Activated CD4-positive, alpha-beta memory T cell treated with anti-CD3 and anti-CD28 coated beads, Interleukin-2, amount 10 ng/mL, durations not matched to agents 7 days and 5 days (primary cell): ENCODE measurements at regions not wholly inside any gene's neighbourhood (a gene's known extent, or its start where the extent isn't known, plus 50 kb on each side); places are given as distances from the start of the nearest gene placed in this dataset.

Experiments
- CTCF ChIA-PET: fragments of 350-600 bp; sonication (Branson Sonifier 250); formaldehyde crosslinking; loops from one replicate; lab custom pipeline; 2021; ENCODE audit warnings: antibody characterized with exemption, inconsistent platforms; lab: Charles Lee
- POLR2A ChIA-PET: fragments of 350-600 bp; sonication (Branson Sonifier 250); formaldehyde crosslinking; loops from one replicate; lab custom pipeline; 2021; ENCODE audit warnings: antibody characterized with exemption; lab: Charles Lee
- DNase-seq: peaks from one replicate; pipeline ENCODE4 v3.0.0-alpha.2; 2020
- H3K27ac Mint-ChIP-seq: one replicate; pipeline ENCODE4 v1.8.0; 2021; ENCODE audit warnings: mild to moderate bottlenecking, mixed read lengths
- H3K27me3 Mint-ChIP-seq: one replicate; pipeline ENCODE4 v1.8.0; 2021; ENCODE audit warnings: mixed read lengths
- H3K36me3 Mint-ChIP-seq: one replicate; pipeline ENCODE4 v1.8.0; 2021; ENCODE audit warnings: low read depth, mixed read lengths
- H3K4me1 Mint-ChIP-seq: one replicate; pipeline ENCODE4 v1.8.0; 2021; ENCODE audit warnings: mixed read lengths
- H3K4me3 Mint-ChIP-seq: one replicate; pipeline ENCODE4 v1.8.0; 2021; ENCODE audit warnings: mild to moderate bottlenecking, mixed read lengths
- H3K9me3 Mint-ChIP-seq: one replicate; pipeline ENCODE4 v1.8.0; 2021; ENCODE audit warnings: mixed read lengths

DNA sequence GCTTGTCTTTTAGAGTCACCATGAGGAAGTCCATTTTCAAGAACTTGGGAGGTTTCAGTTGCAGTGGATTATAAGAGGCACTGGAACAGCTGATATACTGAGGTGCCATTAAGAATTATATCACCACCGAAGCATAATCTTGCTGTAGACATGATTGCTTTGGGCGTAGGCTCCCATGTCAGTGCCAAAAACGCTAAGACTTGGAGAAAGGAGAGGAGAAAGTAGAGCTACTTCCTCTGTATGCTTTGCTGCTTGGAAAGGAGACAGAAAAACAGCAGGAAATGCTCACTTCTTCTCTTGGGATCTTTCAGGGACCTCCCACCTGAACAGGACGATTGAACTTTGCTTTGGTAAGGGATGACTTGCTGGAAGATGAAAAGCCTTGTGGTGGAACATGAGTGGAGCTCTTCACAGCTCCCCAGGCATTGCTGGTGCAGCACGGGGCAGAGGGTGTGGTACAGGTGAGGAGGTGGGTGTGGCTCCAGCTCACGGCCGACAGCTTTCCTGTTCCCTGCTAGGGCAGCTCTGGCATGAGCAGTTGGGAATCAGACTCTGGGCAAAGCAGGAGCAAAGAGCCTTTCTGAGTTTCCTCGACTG, 190.4 kb upstream of the JAG1 start:
- DNase-seq: no peak
- Mint-ChIP-seq H3K4me3 (no peak overlapping the region), H3K36me3 (no peaks in the 10 kb centered on the region), H3K9me3 (no peaks in the 10 kb centered on the region), H3K4me1 (no peaks in the 10 kb centered on the region), H3K27me3 (no peaks in the 10 kb centered on the region), H3K27ac (no peak overlapping the region)
- CTCF ChIA-PET: no interaction called here
- POLR2A ChIA-PET: no interaction called here

GRCh38 chr20:10868299-10868698, 194.5 kb upstream of the JAG1 start:
- CTCF ChIA-PET: no interaction called here
- DNase-seq: no peak
- Mint-ChIP-seq H3K4me1 (no peaks in the 10 kb centered on the region), H3K9me3 (no peaks in the 10 kb centered on the region), H3K27me3 (no peaks in the 10 kb centered on the region), H3K36me3 (no peaks in the 10 kb centered on the region), H3K27ac (no peak overlapping the region), H3K4me3 (no peak overlapping the region)
- POLR2A ChIA-PET: no interaction called here

- H3K4me3 Mint-ChIP-seq: no peak overlapping the region
- POLR2A ChIA-PET: no interaction called here
- no peaks in the 10 kb centered on the region for H3K27me3 Mint-ChIP-seq
- CTCF ChIA-PET: no interaction called here
- no peak overlapping the region for H3K27ac Mint-ChIP-seq
- no peak for DNase-seq
- H3K4me1 Mint-ChIP-seq: no peaks in the 10 kb centered on the region
- no peaks in the 10 kb centered on the region for H3K9me3 Mint-ChIP-seq
- H3K36me3 Mint-ChIP-seq: no peaks in the 10 kb centered on the region
These were observed 199.2 kb upstream of the JAG1 start for GRCh38 chr20:10873026-10873425.

DNA sequence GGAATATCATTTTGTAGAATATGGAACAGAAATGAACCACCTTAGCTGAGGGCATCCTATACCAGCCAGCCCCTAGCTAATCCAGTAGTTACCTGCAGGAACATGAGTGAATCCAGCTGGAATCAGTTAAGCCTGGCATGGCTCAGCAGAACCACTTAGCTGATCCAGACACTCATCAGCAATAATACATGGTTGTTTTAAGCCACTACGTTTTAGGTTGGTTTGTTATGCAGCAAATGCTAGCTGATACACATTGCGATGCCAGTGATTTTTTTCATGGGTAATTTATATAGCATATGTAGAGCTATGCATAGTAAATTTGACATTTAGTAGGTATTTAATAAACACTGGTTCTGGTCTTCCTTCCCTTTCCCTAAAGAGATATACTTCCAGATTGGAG, 201.9 kb upstream of the JAG1 start:
- Mint-ChIP-seq H3K27me3 (no peaks in the 10 kb centered on the region), H3K4me1 (no peaks in the 10 kb centered on the region), H3K4me3 (no peak overlapping the region), H3K9me3 (no peaks in the 10 kb centered on the region), H3K36me3 (no peaks in the 10 kb centered on the region), H3K27ac (no peak overlapping the region)
- CTCF ChIA-PET: no interaction called here
- POLR2A ChIA-PET: no interaction called here
- no peak for DNase-seq

DNA sequence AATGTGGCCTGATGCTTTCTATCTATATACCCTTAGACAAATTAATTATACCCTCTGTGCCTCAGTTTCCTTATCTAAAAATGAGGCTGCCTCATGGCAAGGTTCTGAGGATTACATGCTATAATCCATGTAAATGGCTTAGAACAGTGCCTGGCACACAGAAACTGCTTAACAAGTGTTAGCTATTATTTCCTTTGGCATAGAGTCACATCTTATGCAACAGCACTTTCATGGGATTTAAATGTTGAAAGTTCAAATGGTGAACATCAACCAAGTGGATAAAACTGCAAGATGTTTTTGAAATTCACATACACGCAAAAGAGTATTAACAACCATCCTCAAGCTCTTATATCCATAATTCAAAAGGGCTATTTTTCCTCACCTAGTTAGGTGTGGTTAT, 202.8 kb upstream of the JAG1 start:
- CTCF ChIA-PET: no interaction called here
- H3K27me3 Mint-ChIP-seq: no peaks in the 10 kb centered on the region
- no peak for DNase-seq
- POLR2A ChIA-PET: no interaction called here
- no peak overlapping the region for H3K27ac Mint-ChIP-seq
- H3K36me3 Mint-ChIP-seq: no peaks in the 10 kb centered on the region
- no peaks in the 10 kb centered on the region for H3K9me3 Mint-ChIP-seq
- no peaks in the 10 kb centered on the region for H3K4me1 Mint-ChIP-seq
- H3K4me3 Mint-ChIP-seq: no peak overlapping the region

- Mint-ChIP-seq H3K9me3 (no peaks in the 10 kb centered on the region), H3K27me3 (no peaks in the 10 kb centered on the region)
- no peak for DNase-seq
These were observed 203.5 kb upstream of the JAG1 start for GRCh38 chr20:10877342-10877741.

GRCh38 chr20:10883166-10883565, 209.4 kb upstream of the JAG1 start:
- H3K9me3 Mint-ChIP-seq: no peaks in the 10 kb centered on the region
- H3K27me3 Mint-ChIP-seq: no peaks in the 10 kb centered on the region
- POLR2A ChIA-PET: no interaction called here
- no peaks in the 10 kb centered on the region for H3K36me3 Mint-ChIP-seq
- DNase-seq: no peak
- CTCF ChIA-PET: no interaction called here
- no peak overlapping the region for H3K27ac Mint-ChIP-seq
- no peak overlapping the region for H3K4me3 Mint-ChIP-seq
- H3K4me1 Mint-ChIP-seq: no peaks in the 10 kb centered on the region

More at GRCh38 chr20:10877342-10877741, 203.5 kb upstream of the JAG1 start:
- H3K36me3 Mint-ChIP-seq: no peaks in the 10 kb centered on the region
- H3K4me1 Mint-ChIP-seq: no peaks in the 10 kb centered on the region
- no peak overlapping the region for H3K4me3 Mint-ChIP-seq
- ChIA-PET POLR2A (no interaction called here), CTCF (no interaction called here)
- H3K27ac Mint-ChIP-seq: no peak overlapping the region

DNA sequence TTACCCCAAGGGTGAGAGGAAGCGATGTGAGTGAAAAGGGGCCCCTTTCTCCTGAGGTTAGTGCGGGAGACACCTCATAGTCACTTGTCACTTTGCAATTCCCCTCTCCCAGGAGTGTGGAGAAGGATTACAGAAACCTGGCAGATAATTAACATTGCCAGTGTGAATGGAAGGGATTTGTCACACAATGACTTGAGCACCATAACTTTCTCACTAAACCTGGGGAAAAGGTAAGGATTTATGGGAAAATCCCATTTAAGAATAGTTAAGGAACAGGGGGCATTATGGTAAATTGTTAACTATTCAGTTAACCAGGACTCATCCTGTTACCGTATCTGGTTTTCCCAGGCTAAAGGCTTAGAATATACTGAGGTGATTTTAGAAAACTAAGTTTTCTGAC, 219.5 kb upstream of the JAG1 start:
- Mint-ChIP-seq H3K4me3 (no peak overlapping the region), H3K9me3 (no peaks in the 10 kb centered on the region), H3K27me3 (no peaks in the 10 kb centered on the region), H3K27ac (no peak overlapping the region), H3K36me3 (no peaks in the 10 kb centered on the region), H3K4me1 (no peaks in the 10 kb centered on the region)
- ChIA-PET CTCF (no interaction called here), POLR2A (no interaction called here)
- no peak for DNase-seq

DNA sequence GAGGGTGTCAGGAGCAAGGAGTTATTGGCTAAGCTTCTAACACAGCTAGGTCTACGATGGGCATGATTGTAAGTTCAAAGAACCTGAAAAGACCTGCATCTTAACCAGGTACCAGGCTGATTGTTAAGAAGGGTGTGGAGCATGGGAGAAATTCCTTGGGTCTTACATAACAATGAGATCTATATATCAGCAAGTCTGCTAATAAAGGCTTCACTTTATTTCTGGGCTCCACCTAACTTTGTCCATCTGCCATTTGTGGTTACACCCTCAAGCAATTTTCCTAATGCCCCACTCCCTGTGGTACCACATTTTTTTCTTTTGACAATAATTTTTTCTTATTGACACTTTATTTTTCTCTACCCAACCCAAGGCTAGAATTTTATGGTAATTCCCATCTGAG, 223.5 kb upstream of the JAG1 start:
- Mint-ChIP-seq H3K27me3 (no peaks in the 10 kb centered on the region), H3K4me1 (no peaks in the 10 kb centered on the region), H3K27ac (no peak overlapping the region), H3K9me3 (no peaks in the 10 kb centered on the region), H3K36me3 (no peaks in the 10 kb centered on the region), H3K4me3 (no peak overlapping the region)
- POLR2A ChIA-PET: no interaction called here
- DNase-seq: no peak
- CTCF ChIA-PET: no interaction called here

GRCh38 chr20:10898552-10898951, 224.8 kb upstream of the JAG1 start:
- H3K4me3 Mint-ChIP-seq: no peak overlapping the region
- no peaks in the 10 kb centered on the region for H3K36me3 Mint-ChIP-seq
- H3K27ac Mint-ChIP-seq: no peak overlapping the region
- H3K27me3 Mint-ChIP-seq: no peaks in the 10 kb centered on the region
- ChIA-PET POLR2A (no interaction called here), CTCF (no interaction called here)
- DNase-seq: no peak
- no peaks in the 10 kb centered on the region for H3K4me1 Mint-ChIP-seq
- H3K9me3 Mint-ChIP-seq: no peaks in the 10 kb centered on the region

GRCh38 chr20:10902174-10902573, 228.4 kb upstream of the JAG1 start:
- Mint-ChIP-seq H3K27ac (no peak overlapping the region), H3K4me3 (no peak overlapping the region), H3K36me3 (no peaks in the 10 kb centered on the region), H3K9me3 (no peaks in the 10 kb centered on the region), H3K27me3 (no peaks in the 10 kb centered on the region), H3K4me1 (no peaks in the 10 kb centered on the region)
- ChIA-PET CTCF (no interaction called here), POLR2A (no interaction called here)
- DNase-seq: no peak

- Mint-ChIP-seq H3K36me3 (no peaks in the 10 kb centered on the region), H3K4me3 (no peak overlapping the region), H3K27me3 (no peaks in the 10 kb centered on the region), H3K27ac (no peak overlapping the region), H3K4me1 (no peaks in the 10 kb centered on the region), H3K9me3 (no peaks in the 10 kb centered on the region)
- ChIA-PET POLR2A (no interaction called here), CTCF (no interaction called here)
- no peak for DNase-seq
These were observed 228.9 kb upstream of the JAG1 start for GRCh38 chr20:10902576-10903282.

DNA sequence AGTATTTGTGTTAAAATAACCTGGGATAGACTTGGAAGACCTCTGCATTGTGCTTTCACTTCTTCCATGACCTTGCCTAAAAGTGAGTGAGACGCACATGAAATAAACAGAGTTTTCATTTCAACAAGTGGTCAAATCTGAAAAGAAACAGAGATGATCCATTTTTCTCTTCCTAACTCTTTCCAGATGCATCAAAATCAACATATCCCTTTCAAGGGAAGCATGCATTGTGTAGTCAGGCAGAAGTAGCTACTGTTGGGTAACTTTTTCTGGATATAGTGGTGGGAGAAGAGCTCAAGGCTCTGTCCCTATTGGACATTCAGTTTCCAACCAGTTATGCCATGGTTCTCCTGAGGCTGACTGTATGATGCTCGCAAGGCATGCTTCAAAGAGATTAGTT, 233.0 kb upstream of the JAG1 start:
- no peak overlapping the region for H3K4me3 Mint-ChIP-seq
- no peak for DNase-seq
- no peak overlapping the region for H3K27ac Mint-ChIP-seq
- ChIA-PET CTCF (no interaction called here), POLR2A (no interaction called here)
- no peaks in the 10 kb centered on the region for H3K9me3 Mint-ChIP-seq
- H3K4me1 Mint-ChIP-seq: no peaks in the 10 kb centered on the region
- no peaks in the 10 kb centered on the region for H3K27me3 Mint-ChIP-seq
- H3K36me3 Mint-ChIP-seq: no peaks in the 10 kb centered on the region

- peaks cover under 1% of the 10 kb centered on the region for H3K9me3 Mint-ChIP-seq
- no peaks in the 10 kb centered on the region for H3K36me3 Mint-ChIP-seq
- no peak overlapping the region for H3K27ac Mint-ChIP-seq
- H3K4me3 Mint-ChIP-seq: no peak overlapping the region
- DNase-seq: no peak
- H3K27me3 Mint-ChIP-seq: no peaks in the 10 kb centered on the region
- ChIA-PET POLR2A (no interaction called here), CTCF (no interaction called here)
- no peaks in the 10 kb centered on the region for H3K4me1 Mint-ChIP-seq
These were observed 236.0 kb upstream of the JAG1 start for GRCh38 chr20:10909803-10910202.
